Activated naive CD4-positive, alpha-beta T cell treated with anti-CD3 and anti-CD28 coated beads for 36 hours (primary cell): ENCODE measurements at regions not wholly inside any gene's neighbourhood (a gene's known extent, or its start where the extent isn't known, plus 50 kb on each side); places are given as distances from the start of the nearest gene placed in this dataset.

Experiments
- CTCF ChIA-PET: fragments of 350-600 bp; sonication (Branson Sonifier 250); formaldehyde crosslinking; loops from one replicate; lab custom pipeline; 2021; ENCODE audit warnings: antibody characterized with exemption; lab: Charles Lee
- DNase-seq: peaks from one replicate; pipeline ENCODE4 v3.0.0-alpha.2; 2020
- H3K27ac Mint-ChIP-seq: one replicate; pipeline ENCODE4 v1.8.0; 2021; ENCODE audit warnings: mild to moderate bottlenecking, mixed read lengths
- H3K27me3 Mint-ChIP-seq: one replicate; pipeline ENCODE4 v1.8.0; 2021; ENCODE audit warnings: low read depth, mixed read lengths
- H3K36me3 Mint-ChIP-seq: one replicate; pipeline ENCODE4 v1.8.0; 2021; ENCODE audit warnings: low read depth, mixed read lengths
- H3K4me1 Mint-ChIP-seq: one replicate; pipeline ENCODE4 v1.8.0; 2021; ENCODE audit warnings: low read depth, mixed read lengths
- H3K4me3 Mint-ChIP-seq: one replicate; pipeline ENCODE4 v1.8.0; 2021; ENCODE audit warnings: mild to moderate bottlenecking, moderate library complexity, mixed read lengths
- H3K9me3 Mint-ChIP-seq: one replicate; pipeline ENCODE4 v1.8.0; 2021; ENCODE audit warnings: mixed read lengths
- intact Hi-C: fragments of 100-400 bp; cut with micrococcal nuclease; formaldehyde crosslinking; loops from one replicate; pipeline ENCODE4 v1.15.1; 2023

DNA sequence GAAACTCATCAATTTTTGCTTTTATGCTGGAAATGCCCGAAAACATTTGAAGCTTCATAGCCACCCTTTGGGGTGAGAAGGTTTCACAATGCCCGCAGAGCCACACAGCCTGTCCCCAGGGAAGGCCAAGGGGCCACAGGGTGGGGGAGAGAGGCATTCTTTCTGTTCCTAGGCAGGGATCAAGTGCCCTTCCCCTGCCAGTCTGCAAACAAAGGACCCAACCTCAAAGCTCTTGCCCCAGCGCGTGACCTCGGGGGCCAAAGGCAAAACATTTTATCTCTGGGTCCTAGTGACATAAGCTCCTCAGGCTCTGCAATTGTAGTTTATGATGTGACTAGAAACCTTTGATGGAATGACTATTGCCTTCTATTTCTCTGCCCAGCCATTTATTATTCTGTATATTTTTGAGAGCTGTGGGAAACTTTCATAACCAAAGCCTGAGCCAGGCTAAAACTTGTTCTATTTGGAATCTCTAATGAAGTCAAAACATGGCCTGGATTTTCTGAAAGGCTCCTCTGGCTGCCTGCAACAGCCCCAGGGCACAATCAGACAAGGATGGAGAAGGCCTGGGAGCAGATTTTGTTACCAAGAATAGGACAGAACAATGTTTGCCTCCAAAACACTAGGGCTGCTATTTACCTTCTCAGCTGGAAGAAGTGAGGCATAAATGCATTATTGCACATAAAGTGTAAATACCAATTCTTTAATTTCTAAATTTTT is 137.2 kb upstream of the KCTD1 start:
- Mint-ChIP-seq H3K27me3 (peaks cover 2% of the 10 kb centered on the region), H3K4me3 (no peak overlapping the region), H3K36me3 (no peaks in the 10 kb centered on the region), H3K27ac (no peak overlapping the region), H3K9me3 (no peaks in the 10 kb centered on the region), H3K4me1 (no peaks in the 10 kb centered on the region)
- no peak for DNase-seq
- intact Hi-C loops = no loop called here
- CTCF ChIA-PET = interaction anchor here (0.6 kb wide), 1 partner anchor 25 kb away, joined by 7 read pairs; no protein-coding TSS in a partner anchor

DNA sequence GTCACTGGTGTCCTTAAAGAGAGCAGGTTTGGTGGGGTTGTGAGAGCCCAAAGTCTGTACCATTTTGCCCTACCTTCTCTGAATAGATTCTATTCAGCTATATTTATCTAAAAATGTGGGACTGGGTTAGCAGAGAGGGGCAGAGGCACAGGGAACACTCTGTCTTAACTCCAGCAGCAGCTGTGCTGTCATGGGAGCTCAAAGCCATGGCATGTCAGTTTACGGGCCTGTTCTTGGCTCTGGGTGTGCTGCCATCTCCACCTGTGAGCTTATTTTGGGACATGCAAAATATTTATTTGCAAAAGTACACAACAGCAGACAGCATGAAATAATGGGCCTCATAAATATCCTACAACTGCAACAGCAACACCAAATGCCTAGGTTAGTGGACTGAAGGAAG is 129.6 kb upstream of the KCTD1 start:
- intact Hi-C loops = no loop called here
- Mint-ChIP-seq H3K27me3 (no peaks in the 10 kb centered on the region), H3K4me1 (no peaks in the 10 kb centered on the region), H3K4me3 (no peak overlapping the region), H3K9me3 (peaks cover 4% of the 10 kb centered on the region), H3K27ac (no peak overlapping the region), H3K36me3 (no peaks in the 10 kb centered on the region)
- no peak for DNase-seq
- CTCF ChIA-PET = no interaction called here

DNA sequence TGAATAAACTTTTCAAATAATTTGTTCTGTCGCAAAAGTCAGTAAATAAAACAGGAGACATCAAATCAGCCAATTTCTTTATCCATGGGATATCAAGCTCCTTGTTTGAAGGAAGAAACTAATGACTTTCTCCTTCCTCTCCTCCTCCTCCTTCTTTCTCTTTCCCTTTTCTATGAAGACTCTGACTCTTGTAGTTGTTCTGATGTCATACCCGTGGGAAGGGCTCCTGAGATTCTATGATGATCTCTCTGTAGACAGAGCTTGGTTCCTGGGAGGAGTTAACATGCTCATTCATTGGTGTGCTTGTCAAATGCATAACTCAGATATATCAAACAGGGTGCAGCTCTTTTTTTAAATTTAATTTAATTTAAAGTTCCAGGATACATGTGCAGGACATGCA is 118.7 kb upstream of the KCTD1 start:
- DNase-seq = no peak
- Mint-ChIP-seq H3K4me1 (no peaks in the 10 kb centered on the region), H3K9me3 (no peaks in the 10 kb centered on the region), H3K27ac (no peak overlapping the region), H3K36me3 (no peaks in the 10 kb centered on the region), H3K27me3 (peaks cover 4% of the 10 kb centered on the region), H3K4me3 (no peak overlapping the region)
- intact Hi-C loops = no loop called here
- CTCF ChIA-PET = no interaction called here

DNA sequence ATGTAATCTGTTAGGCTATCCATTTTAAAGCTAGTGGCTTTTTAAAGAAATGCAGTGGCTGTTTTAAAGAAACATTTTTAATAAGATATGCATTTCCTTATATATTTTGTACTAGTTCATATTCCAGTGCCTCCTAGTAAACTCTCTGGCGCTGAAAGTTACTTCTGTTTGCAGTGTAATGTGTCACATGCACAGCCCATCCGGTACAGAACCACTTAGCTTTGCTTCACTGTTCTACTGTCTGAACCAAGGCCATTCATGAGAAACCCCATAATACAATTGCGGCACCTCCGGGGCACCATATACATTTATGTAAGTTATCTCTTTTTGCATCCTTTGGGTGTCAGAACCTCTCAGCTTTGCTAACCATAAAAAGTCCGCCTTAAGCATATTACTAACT is 114.6 kb upstream of the KCTD1 start:
- Mint-ChIP-seq H3K9me3 (no peaks in the 10 kb centered on the region), H3K4me3 (no peak overlapping the region), H3K4me1 (no peaks in the 10 kb centered on the region), H3K36me3 (no peaks in the 10 kb centered on the region), H3K27ac (no peak overlapping the region), H3K27me3 (peaks cover 25% of the 10 kb centered on the region)
- no peak for DNase-seq
- intact Hi-C loops = no loop called here
- CTCF ChIA-PET = interaction anchor here (0.6 kb wide), 1 partner anchor 298 kb away, joined by 4 read pairs; no protein-coding TSS in a partner anchor

DNA sequence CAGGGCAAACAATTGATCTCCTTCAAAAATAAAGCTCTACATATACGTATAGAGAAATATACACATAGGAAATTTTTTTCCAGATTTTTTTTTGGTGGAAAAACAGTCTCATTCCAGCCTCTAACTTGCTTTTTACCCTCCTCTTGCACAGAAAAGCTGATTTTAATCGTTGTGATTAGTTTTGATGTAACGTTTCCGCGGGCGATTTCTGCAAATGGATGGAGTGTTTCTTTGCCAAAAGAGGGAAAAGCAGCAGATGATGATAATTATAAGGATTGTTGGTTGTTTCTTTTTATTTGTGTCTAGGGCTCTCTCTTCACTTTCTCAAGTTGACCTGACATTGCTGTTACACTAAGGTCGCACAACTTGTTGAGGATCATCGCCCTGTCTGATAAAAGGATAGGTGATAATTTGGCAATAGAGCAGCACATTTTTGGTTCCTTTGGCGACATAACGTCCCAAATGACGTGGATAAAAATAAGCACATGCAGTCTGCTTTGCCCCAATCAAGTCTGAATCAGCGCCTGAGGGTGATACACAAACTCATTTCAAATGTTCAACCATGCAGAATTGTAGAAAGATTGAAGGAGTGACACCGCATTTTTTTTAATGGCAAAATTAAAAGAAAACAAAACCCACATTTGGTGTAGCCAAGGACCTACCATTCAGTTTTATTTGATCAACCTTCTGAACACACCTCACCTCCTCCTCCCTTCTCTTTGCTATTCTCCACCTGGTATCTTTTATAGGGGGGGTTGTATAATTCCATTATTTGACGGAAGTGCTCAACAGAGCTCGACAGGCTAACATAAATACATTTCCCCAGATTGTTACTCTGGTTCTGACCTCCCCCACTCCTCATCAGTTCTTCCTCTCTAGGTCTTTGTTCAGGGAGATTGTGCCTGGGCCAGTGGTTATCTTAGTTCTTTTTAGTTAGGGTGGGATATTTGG is 109.6 kb upstream of the KCTD1 start:
- Mint-ChIP-seq H3K36me3 (no peaks in the 10 kb centered on the region), H3K4me1 (peaks cover 8% of the 10 kb centered on the region), H3K9me3 (no peaks in the 10 kb centered on the region), H3K4me3 (peak overlapping the region; percentile 73), H3K27ac (no peak overlapping the region), H3K27me3 (peaks cover 58% of the 10 kb centered on the region)
- DNase-seq = no peak
- CTCF ChIA-PET = no interaction called here
- intact Hi-C loops = no loop called here

DNA sequence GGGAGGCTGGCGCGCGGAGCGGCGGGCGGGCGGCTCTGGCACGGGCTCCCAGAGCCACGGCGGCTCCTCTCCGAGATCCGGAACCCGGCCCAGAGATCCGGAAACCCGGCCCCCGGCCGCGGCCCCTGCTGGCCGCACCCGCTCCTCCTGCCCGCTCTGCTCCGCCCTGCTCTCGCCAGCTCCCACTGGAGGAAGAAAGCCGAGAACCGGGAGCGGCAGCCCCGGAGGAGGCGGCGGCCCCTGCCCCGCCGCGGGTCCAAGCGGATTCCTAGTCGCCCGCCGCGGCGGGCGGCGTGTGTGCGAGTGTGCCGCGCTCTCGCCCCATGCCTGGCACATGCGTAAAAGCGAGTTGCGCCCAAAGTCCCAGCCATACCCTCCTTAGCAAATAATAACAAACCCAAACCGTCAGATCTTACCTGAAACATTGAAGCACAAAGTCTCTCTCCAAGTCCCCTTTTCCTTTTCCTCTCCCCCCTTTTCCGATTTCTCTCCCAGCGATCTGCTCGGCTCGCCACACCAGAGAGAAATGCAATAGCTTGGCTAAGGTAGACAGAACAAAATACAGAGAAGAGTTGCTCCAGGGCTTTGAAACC is 108.7 kb upstream of the KCTD1 start:
- H3K4me3 Mint-ChIP-seq = peak overlapping the region; percentile 73
- H3K27ac Mint-ChIP-seq = no peak overlapping the region
- H3K4me1 Mint-ChIP-seq = peaks cover 8% of the 10 kb centered on the region
- CTCF ChIA-PET = interaction anchor here (0.8 kb wide), 1 partner anchor 80 kb away, joined by 3 read pairs; no protein-coding TSS in a partner anchor
- intact Hi-C loops = no loop called here
- H3K27me3 Mint-ChIP-seq = peaks cover 60% of the 10 kb centered on the region
- DNase-seq = peak; percentile 4
- no peaks in the 10 kb centered on the region for H3K36me3 Mint-ChIP-seq
- no peaks in the 10 kb centered on the region for H3K9me3 Mint-ChIP-seq

DNA sequence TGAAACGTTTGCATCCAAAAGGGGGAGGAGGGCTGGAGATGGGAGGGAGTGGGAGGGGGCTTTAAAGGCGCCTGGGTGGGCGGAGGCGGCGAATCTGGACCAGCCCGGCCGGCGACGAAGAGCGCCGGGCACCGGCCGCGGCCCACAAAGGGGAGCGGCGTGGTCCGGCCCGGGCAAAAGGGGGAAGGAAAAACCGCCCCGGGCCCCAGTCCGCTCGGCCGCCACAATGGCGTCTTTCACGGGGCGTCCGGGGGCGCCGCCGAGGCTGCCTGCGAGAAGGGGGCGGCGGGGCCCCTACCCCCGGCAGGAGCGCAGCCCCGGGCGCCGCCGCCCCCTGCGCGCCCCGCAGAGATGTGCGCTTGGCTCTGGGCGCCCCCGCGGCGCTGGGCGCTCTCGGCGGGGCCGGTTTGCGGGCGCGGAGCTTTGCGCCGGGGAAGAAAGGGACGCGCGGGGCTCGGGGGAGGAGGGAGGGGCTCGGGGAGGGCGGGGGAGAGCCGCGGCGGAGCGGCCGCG is 108.1 kb upstream of the KCTD1 start:
- intact Hi-C loops = no loop called here
- CTCF ChIA-PET = interaction anchor here (0.8 kb wide), 1 partner anchor 81 kb away, joined by 3 read pairs; no protein-coding TSS in a partner anchor
- no peak overlapping the region for H3K27ac Mint-ChIP-seq
- H3K27me3 Mint-ChIP-seq = peaks cover 60% of the 10 kb centered on the region
- no peaks in the 10 kb centered on the region for H3K36me3 Mint-ChIP-seq
- no peak for DNase-seq
- peaks cover 8% of the 10 kb centered on the region for H3K4me1 Mint-ChIP-seq
- H3K9me3 Mint-ChIP-seq = no peaks in the 10 kb centered on the region
- H3K4me3 Mint-ChIP-seq = no peak overlapping the region

DNA sequence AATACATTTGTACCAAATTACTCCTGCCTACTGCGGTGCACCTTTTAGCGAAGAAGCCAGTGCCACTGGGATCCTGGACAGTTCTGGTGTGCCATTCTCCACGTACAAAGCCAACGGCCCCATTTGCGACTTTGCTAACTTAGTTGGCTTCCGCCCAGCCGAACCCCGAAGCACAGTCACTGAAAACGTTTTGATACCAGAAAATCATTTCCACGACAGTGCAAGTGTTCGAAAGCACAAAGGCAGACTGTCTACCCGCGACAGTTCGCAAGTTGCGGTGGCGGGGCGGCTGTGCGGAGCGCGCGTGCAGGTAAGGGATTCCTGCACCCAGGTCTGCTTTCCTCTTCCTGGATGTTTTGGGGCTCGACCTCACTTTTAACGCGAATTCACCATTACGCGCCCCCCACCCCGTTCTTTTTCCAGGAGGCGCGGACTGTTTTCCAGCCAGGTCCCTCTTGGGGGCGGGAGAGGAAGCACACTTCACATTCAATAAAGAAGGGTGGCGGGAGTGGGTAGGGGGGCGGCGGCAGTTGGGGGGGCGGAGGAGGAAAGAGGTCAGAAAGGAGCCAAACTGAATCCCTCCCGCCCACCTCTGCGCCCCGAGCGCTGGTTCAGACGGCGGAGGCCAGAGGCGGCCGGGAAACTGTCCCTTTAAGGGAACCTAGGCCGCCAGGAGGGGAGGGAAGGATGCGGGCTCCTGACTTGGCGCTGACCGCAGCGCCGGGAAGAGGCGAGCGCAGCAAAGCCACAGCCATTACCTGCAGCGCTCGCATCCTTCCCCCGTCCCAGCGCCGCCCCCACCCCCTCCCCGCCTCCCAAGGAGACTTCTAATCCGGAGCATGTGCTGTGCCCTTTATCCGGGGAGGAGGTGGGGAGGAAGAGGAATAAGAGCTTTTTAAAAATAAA is 107.4 kb upstream of the KCTD1 start:
- CTCF ChIA-PET = no interaction called here
- intact Hi-C loops = no loop called here
- H3K4me3 Mint-ChIP-seq = no peak overlapping the region
- peaks cover 8% of the 10 kb centered on the region for H3K4me1 Mint-ChIP-seq
- no peak for DNase-seq
- no peaks in the 10 kb centered on the region for H3K36me3 Mint-ChIP-seq
- peaks cover 61% of the 10 kb centered on the region for H3K27me3 Mint-ChIP-seq
- H3K27ac Mint-ChIP-seq = no peak overlapping the region
- H3K9me3 Mint-ChIP-seq = no peaks in the 10 kb centered on the region

DNA sequence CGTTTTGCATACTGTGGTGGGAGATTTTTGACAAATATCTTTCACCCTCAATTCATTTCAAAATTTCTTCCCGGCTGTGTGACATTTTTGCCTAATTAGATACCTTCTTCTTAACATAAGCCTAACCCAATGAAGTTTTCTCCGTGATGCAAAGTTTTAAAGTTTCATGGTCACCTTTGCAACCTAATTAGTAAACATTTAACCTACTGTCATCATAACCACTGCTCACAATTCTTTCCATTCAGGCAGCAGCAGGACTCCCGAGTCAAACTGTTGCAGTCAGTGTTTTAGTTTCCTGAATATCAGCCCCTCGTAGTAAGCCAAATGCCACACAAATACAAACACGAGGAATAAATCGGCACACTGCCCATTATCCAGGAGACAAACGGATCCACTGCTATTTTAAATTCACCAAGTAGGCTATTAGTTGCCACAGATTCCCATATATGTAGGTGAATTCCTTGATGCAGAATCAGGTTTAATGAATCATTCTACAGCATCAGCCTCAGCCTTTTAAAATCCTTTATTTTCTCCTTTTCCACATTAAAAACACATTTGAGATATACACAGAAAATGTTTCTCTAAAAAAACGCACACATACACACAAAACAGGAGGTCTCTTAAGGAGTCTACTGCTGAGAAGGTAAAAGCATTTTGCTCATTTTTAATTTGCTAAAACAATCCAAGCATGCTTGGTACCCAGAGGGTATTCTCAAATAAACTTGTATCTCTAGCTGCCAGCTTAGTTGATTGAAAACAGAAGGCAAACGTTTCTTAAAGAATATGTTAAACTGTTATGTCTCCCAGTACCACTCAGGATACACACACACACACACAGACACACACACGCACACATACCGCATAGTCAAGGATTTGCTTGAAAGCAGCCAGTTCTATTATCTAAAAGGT is 106.5 kb upstream of the KCTD1 start:
- no peak overlapping the region for H3K27ac Mint-ChIP-seq
- H3K27me3 Mint-ChIP-seq = peaks cover 60% of the 10 kb centered on the region
- no peaks in the 10 kb centered on the region for H3K36me3 Mint-ChIP-seq
- intact Hi-C loops = no loop called here
- no peak for DNase-seq
- H3K4me1 Mint-ChIP-seq = peaks cover 8% of the 10 kb centered on the region
- no peak overlapping the region for H3K4me3 Mint-ChIP-seq
- CTCF ChIA-PET = no interaction called here
- no peaks in the 10 kb centered on the region for H3K9me3 Mint-ChIP-seq

DNA sequence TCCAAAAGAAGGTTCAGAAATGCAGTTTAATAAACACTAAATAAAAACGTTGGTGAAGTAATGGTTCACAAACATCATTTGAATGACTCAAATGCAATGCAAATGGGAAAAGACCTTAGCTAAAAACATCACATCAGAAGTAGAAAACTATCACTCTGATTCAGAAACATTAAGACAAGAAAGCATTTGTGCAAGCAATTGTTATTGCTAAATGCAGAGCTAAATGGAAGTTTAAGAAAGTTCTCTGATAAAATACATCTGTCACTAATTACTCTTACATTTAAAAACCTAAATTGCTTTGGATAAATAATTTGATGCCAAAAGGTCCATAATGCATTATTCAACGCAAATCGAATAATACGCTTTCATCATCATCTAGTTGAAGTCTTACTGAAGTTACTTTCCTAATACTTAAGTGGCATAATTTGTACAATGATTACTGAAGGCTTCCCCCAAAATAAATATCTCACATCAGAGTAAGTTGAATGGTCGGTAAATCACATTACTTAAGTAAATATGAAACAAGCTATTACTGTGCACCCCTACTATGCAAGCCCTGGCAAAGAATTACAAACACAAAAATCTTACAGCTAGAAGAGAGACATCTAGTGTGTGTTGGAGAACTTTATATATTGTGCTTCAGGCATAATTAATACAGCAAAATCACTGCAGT is 105.7 kb upstream of the KCTD1 start:
- intact Hi-C loops = no loop called here
- CTCF ChIA-PET = interaction anchor here (0.9 to 1.3 kb wide), 2 partner anchors 13 to 80 kb away, joined by 3 read pairs; no protein-coding TSS in a partner anchor
- Mint-ChIP-seq H3K4me3 (no peak overlapping the region), H3K4me1 (peaks cover 8% of the 10 kb centered on the region), H3K27ac (no peak overlapping the region), H3K27me3 (peaks cover 58% of the 10 kb centered on the region), H3K9me3 (no peaks in the 10 kb centered on the region), H3K36me3 (no peaks in the 10 kb centered on the region)
- no peak for DNase-seq
